Heart left ventricle (tissue), 16 donors: ENCODE measurements at regions not wholly inside any gene's neighbourhood (a gene's known extent, or its start where the extent isn't known, plus 50 kb on each side); places are given as distances from the start of the nearest gene placed in this dataset.

Source experiments
- ATAC-seq, 4 donors: fragments of 200-7000 bp; cut with Tn5 transposase; one replicate each; pipeline ENCODE4 v1.9.1; 2020 to 2022; ENCODE audit warnings: moderate library complexity in 4 of 4, mild to moderate bottlenecking in 3 of 4, moderate number of reproducible peaks in 1 of 4
- DNase-seq, 5 donors: peaks; one replicate each; pipeline ENCODE4 v3.0.0-alpha.2; 2020
- H3K27ac ChIP-seq, 12 donors: fragments of 200-600 bp; sonication (generic) in 4 of 12; one replicate each; pipeline versions ENCODE4 v1.5.0 to v1.8.0; 2016 to 2022; ENCODE audit warnings: mild to moderate bottlenecking in 2 of 12
- H3K27me3 ChIP-seq, 9 donors: fragments of 200-600 bp; sonication (generic) in 2 of 9; one replicate each; pipeline versions ENCODE4 v1.5.1 to v1.8.0; 2016 to 2022; ENCODE audit warnings: mild to moderate bottlenecking in 3 of 9
- H3K36me3 ChIP-seq, 9 donors: fragments of 200-600 bp; sonication (generic) in 2 of 9; one replicate each; pipeline versions ENCODE4 v1.5.0 to v1.8.0; 2018 to 2022; ENCODE audit warnings: mild to moderate bottlenecking in 2 of 9
- H3K4me1 ChIP-seq, 12 donors: fragments of 200-600 bp; sonication (generic) in 4 of 12; one replicate each; pipeline versions ENCODE4 v1.5.0 to v1.8.0; 2016 to 2022; ENCODE audit warnings: mild to moderate bottlenecking in 3 of 12
- H3K4me3 ChIP-seq, 12 donors: fragments of 200-600 bp; sonication (generic) in 4 of 12; one replicate each; pipeline versions ENCODE4 v1.5.0 to v1.8.0; 2017 to 2022; ENCODE audit warnings: mild to moderate bottlenecking in 9 of 12, moderate library complexity in 4 of 12
- H3K9me3 ChIP-seq, 12 donors: fragments of 200-600 bp; sonication (generic) in 4 of 12; one replicate each; pipeline versions ENCODE4 v1.5.0 to v1.8.0; 2016 to 2022; ENCODE audit warnings: mild to moderate bottlenecking in 1 of 12
- CTCF ChIP-seq, 12 donors: fragments of 200-600 bp; sonication (generic) in 4 of 12; IDR thresholded peaks; one replicate each; pipeline versions ENCODE4 v1.5.0 to v1.8.0; 2018 to 2022; ENCODE audit warnings: antibody characterized with exemption in 12 of 12, mild to moderate bottlenecking in 5 of 12
- POLR2A ChIP-seq, 2 donors: fragments of 450-650 bp; IDR thresholded peaks; one replicate each; pipeline ENCODE4 v1.6.1; 2017; ENCODE audit warnings: antibody characterized with exemption in 2 of 2, mild to moderate bottlenecking in 2 of 2, moderate library complexity in 2 of 2
- WGBS, 4 donors: extraction: QIAGEN DNeasy Blood & Tissue Kit in 2 of 4; methylation state at CpG; one replicate each; pipeline versions ENCODE4 v1.1.5 to v1.1.7; 2013 to 2018; 5-methylcytosine and 5-hydroxymethylcytosine counted together
- intact Hi-C, 10 donors: fragments of 100-400 bp; cut with DNase I; formaldehyde crosslinking; loops; one replicate each; pipeline versions ENCODE4 v1.11.1 to v1.14.2; 2022
- donor health status: ischemic (EF 13 %, LVEDD 7.1; RV severe dilation, severe dysfunction).
- donor health status: healthy with polysubstance abuse.
- donor health status: DM: no; HTN: yes; CAD: no.
- donor health status: DM: no; HTN: no; CAD: no.
- donor health status: ischemic (EF 25% LVEDD 6.9; RV normal size, moderate dysfunction).
- donor health status: ischemic (EF 25% LVEDD 5.7; RV mildly dilated, moderate dysfunction).
- donor health status: healthy.
- donor health status: DM: yes; HTN: yes; CAD: no.
- donor health status: ischemic (EF 35%, LVEDD 5.7; RV mildly dilated, moderate dysfunction).
- donor health status: nonischemic (EF 11% LVEDD 7.7; RV severe dilation, severe dysfunction).
- donor health status: DM: yes; HTN: yes; CAD: no.
- donor health status: PGD.
- donor health status: ischemic (EF 29% LVEDD 5.4; RV normal size, mild dysfunction).
- donor health status: nonischemic (EF 23%, LVEDD 6.1; RV moderate dilation, normal function).

DNA sequence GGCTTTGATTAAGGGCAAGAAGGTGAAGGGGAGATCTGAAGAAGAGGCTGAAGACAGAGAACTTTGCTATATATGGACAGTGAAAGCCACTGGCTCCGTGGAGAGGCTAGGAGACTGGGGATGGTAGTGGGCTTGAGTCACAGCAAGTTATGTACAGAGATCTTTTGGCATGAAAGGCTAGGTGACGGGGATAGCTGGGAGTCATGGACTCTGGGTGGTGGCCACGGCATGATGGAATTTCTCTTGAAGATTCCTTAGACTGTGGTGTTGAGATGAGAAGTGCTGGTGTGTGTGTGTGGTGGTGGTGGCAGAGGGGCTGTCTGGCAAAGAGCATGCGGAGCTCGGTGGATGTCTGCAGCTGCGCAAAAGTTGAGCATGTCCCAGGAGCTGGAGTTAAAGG is 120.6 kb upstream of the STC2 start:
- ATAC-seq (no peak), DNase-seq (no peak)
- Histone ChIP-seq H3K4me1 (peaks cover 0 to 22% (median 11%) of the 10 kb centered on the region in 12 donors), H3K9me3 (no peaks in the 10 kb centered on the region), H3K36me3 (no peaks in the 10 kb centered on the region), H3K4me3 (no peak overlapping the region), H3K27me3 (no peaks in the 10 kb centered on the region), H3K27ac (no peak overlapping the region)
- intact Hi-C loops: loop anchor here in 1 of 10 donors (10.0 kb wide), 1 partner anchor 136 kb away; no protein-coding TSS in a partner anchor
- no peak for TF ChIP-seq POLR2A (IDR thresholded peaks at IDR 0.05)
- no peak for TF ChIP-seq CTCF (IDR thresholded peaks at IDR 0.05)
- WGBS, 4 donors: 87 to 93% (median 88%) methylated on average over 6 of the region's 6 CpGs

GRCh38 chr5:173443971-173444370 is 115.8 kb upstream of the STC2 start:
- intact Hi-C loops: loop anchor here in 1 of 10 donors (10.0 kb wide), 1 partner anchor 141 kb away; no protein-coding TSS in a partner anchor
- Histone ChIP-seq H3K36me3 (no peaks in the 10 kb centered on the region), H3K27me3 (peaks cover 0 to 2% (median 0%) of the 10 kb centered on the region in 9 donors), H3K9me3 (no peaks in the 10 kb centered on the region), H3K4me3 (no peak overlapping the region), H3K4me1 (no peaks in the 10 kb centered on the region), H3K27ac (no peak overlapping the region)
- 79 to 85% (median 80%) methylated on average over 4 of the region's 4 CpGs for WGBS, 4 donors
- DNase-seq (no peak), ATAC-seq (no peak)
- TF ChIP-seq CTCF (IDR thresholded peaks at IDR 0.05): no peak

- H3K27me3 ChIP-seq: peaks cover 0 to 2% (median 0%) of the 10 kb centered on the region in 9 donors
Measured at GRCh38 chr5:173441053-173441628, 112.9 kb upstream of the STC2 start.

DNA sequence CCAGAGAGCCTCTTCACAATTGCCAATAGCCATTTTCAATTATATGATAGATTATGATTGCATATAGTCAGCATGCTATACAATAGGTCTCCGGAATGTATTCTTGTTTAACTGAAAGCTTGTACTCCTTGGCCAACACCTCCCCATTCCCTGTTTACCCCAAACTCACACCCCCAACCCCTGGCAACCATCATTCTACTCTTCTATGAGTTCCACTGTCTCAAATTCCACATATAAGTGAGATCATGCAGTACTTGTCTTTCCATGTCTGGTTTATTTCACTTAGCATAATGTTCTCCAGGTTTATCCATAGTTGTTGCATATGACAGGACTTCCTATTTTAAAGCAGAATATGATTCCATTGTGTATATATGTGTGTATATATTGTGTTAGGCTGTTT is 110.7 kb upstream of the STC2 start:
- no peak overlapping the region for H3K27ac ChIP-seq
- 82 to 89% (median 87%) methylated on average over 1 of the region's 1 CpG for WGBS, 4 donors
- ATAC-seq: no peak
- no peaks in the 10 kb centered on the region for H3K36me3 ChIP-seq
- TF ChIP-seq CTCF (IDR thresholded peaks at IDR 0.05) (no peak), POLR2A (IDR thresholded peaks at IDR 0.05) (no peak)
- H3K4me3 ChIP-seq: no peak overlapping the region
- no peaks in the 10 kb centered on the region for H3K4me1 ChIP-seq
- H3K9me3 ChIP-seq: no peaks in the 10 kb centered on the region
- no peak for DNase-seq
- H3K27me3 ChIP-seq: peaks cover 0 to 2% (median 0%) of the 10 kb centered on the region in 9 donors
- intact Hi-C loops: no loop called here

More at GRCh38 chr5:173441053-173441628, 112.9 kb upstream of the STC2 start:
- TF ChIP-seq CTCF (IDR thresholded peaks at IDR 0.05) (no peak), POLR2A (IDR thresholded peaks at IDR 0.05) (no peak)
- ATAC-seq (no peak), DNase-seq (no peak)
- intact Hi-C loops: loop anchor here in 1 of 10 donors (2.0 to 10.0 kb wide), 2 partner anchors 50 to 144 kb away; no protein-coding TSS in a partner anchor
- H3K4me1 ChIP-seq: no peaks in the 10 kb centered on the region
- no peak overlapping the region for H3K27ac ChIP-seq
- no peaks in the 10 kb centered on the region for H3K36me3 ChIP-seq
- WGBS, 4 donors: 70 to 84% (median 80%) methylated on average over 4 of the region's 4 CpGs
- H3K4me3 ChIP-seq: no peak overlapping the region
- no peaks in the 10 kb centered on the region for H3K9me3 ChIP-seq
